SK-N-SH treated with all-trans-retinoic acid at 6 μM for 48 hours (cell line): ENCODE measurements at regions not wholly inside any gene's neighbourhood (a gene's known extent, or its start where the extent isn't known, plus 50 kb on each side); places are given as distances from the start of the nearest gene placed in this dataset.

ENCODE experiments used
- ATAC-seq: fragments of 200-7000 bp; cut with Tn5 transposase; 3 replicates; pipeline ENCODE4 v1.9.1; 2020; ENCODE audit warnings: mild to moderate bottlenecking, moderate library complexity
- ARNTL ChIP-seq: fragments of 450-650 bp; formaldehyde crosslinking; IDR thresholded peaks from 2 replicates; pipeline ENCODE4 v1.5.0; 2020; ENCODE audit warnings: low read depth, mild to moderate bottlenecking, moderate library complexity, borderline replicate concordance
- BACH2 ChIP-seq: fragments of 250-450 bp; sonication (Bioruptor Pico); IDR thresholded peaks from 2 replicates; pipeline ENCODE4 v1.9.0; 2021; ENCODE audit warnings: mild to moderate bottlenecking, borderline replicate concordance
- CSDC2 ChIP-seq: fragments of 250-450 bp; sonication (Bioruptor Pico); IDR thresholded peaks from 2 replicates; pipeline ENCODE4 v1.5.0; 2020; ENCODE audit warnings: mild to moderate bottlenecking, moderate library complexity
- GLIS3 ChIP-seq: fragments of 250-450 bp; sonication (Bioruptor Pico); IDR thresholded peaks from 2 replicates; pipeline ENCODE4 v1.5.0; 2020; ENCODE audit warnings: mild to moderate bottlenecking, moderate library complexity
- ISL1 ChIP-seq: fragments of 250-450 bp; sonication (Bioruptor Pico); IDR thresholded peaks from 2 replicates; pipeline ENCODE4 v2.1.2; 2022; ENCODE audit warnings: mild to moderate bottlenecking, moderate library complexity
- OSR1 ChIP-seq: fragments of 250-450 bp; sonication (Bioruptor Pico); IDR thresholded peaks from 2 replicates; pipeline ENCODE4 v1.8.0; 2022; ENCODE audit warnings: moderate library complexity, mild to moderate bottlenecking, inconsistent platforms
- PPARA ChIP-seq: fragments of 250-450 bp; sonication (Bioruptor Pico); IDR thresholded peaks from 2 replicates; pipeline ENCODE4 v1.5.0; 2020; ENCODE audit warnings: mild to moderate bottlenecking, borderline replicate concordance
- TCF4 ChIP-seq: fragments of 250-450 bp; sonication (Bioruptor Pico); IDR thresholded peaks from 2 replicates; pipeline ENCODE4 v1.8.0; 2021; ENCODE audit warnings: mild to moderate bottlenecking, moderate library complexity, borderline replicate concordance
- TOX ChIP-seq: fragments of 250-450 bp; sonication (Bioruptor Pico); IDR thresholded peaks from 2 replicates; pipeline ENCODE4 v1.8.0; 2021; ENCODE audit warnings: mild to moderate bottlenecking, moderate library complexity, borderline replicate concordance
- ZFP3 ChIP-seq: fragments of 250-450 bp; sonication (Bioruptor Pico); IDR thresholded peaks from 2 replicates; pipeline ENCODE4 v1.5.0; 2020; ENCODE audit warnings: mild to moderate bottlenecking, moderate library complexity
- ZFP30 ChIP-seq: fragments of 450-650 bp; formaldehyde crosslinking; IDR thresholded peaks from 2 replicates; pipeline ENCODE4 v1.5.0; 2022; ENCODE audit warnings: mild to moderate bottlenecking, moderate library complexity
- ZNF8 ChIP-seq: fragments of 450-650 bp; formaldehyde crosslinking; IDR thresholded peaks from 2 replicates; pipeline ENCODE4 v1.5.0; 2020; ENCODE audit warnings: mild to moderate bottlenecking, moderate library complexity
- TF ChIP-seq, protein P1 (sequence below): fragments of 250-450 bp; sonication (Bioruptor Pico); IDR thresholded peaks from 2 replicates; pipeline ENCODE4 v1.5.1; 2020; ENCODE audit warnings: low read depth, mild to moderate bottlenecking, moderate library complexity
- TF ChIP-seq, protein P2 (sequence below): fragments of 250-450 bp; sonication (Bioruptor Pico); IDR thresholded peaks from 2 replicates; pipeline ENCODE4 v1.8.0; 2020; ENCODE audit warnings: mild to moderate bottlenecking, moderate library complexity, borderline replicate concordance
- TF ChIP-seq, protein P3 (sequence below): fragments of 250-450 bp; sonication (Bioruptor Pico); IDR thresholded peaks from 2 replicates; pipeline ENCODE4 v1.5.0; 2020; ENCODE audit warnings: mild to moderate bottlenecking, moderate library complexity

DNA sequence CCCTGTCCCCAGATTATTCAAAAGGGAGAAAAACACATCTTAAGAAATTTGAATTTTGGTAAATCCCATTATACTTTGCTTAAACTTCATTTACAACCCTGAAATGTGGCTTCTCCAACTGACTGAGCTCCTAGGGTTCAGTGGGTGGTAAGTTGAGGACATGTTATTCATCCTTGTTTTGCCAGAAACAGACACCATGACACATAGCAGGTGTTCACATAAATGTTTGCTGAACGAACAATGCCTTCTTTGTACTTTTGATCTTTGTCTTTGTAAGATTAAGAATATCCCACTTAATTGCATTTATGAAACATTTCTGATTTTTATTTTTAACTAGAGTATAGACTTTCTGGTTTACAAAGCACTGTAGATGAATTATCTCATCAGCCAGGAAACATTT is 209.7 kb downstream of the GPAM start:
- ATAC-seq = no peak
- TF ChIP-seq OSR1 (CRISPR knock-in tag) (no peak), ARNTL (CRISPR knock-in tag) (no peak), ZFP3 (CRISPR knock-in tag) (no peak), CSDC2 (CRISPR knock-in tag) (no peak), GLIS3 (no peak), ZFP30 (CRISPR knock-in tag) (no peak)

DNA sequence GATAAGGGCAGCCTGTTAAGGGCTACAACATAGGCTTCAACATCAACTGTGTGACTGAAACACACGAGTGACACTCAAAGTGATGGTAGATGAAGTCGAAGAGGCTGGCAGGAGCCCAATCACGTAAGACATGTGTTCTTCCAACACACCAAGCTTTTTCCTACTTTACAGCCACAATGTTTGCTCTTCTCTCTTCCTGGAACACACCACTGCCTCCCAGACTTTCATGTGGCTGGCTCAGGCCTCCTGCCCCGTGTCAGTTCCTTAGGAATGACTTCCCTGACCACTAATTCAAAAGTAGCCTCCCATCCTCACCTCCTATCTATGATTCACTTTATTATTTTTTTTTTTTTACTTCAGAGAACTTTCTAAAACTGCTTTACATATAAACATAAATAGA is 209.2 kb downstream of the GPAM start:
- ATAC-seq = no peak
- TF ChIP-seq ZFP30 (CRISPR knock-in tag) (no peak), PPARA (CRISPR knock-in tag) (no peak), CSDC2 (CRISPR knock-in tag) (no peak), ZFP3 (CRISPR knock-in tag) (no peak), TOX (CRISPR knock-in tag) (no peak), GLIS3 (no peak), TCF4 (CRISPR knock-in tag) (no peak), BACH2 (CRISPR knock-in tag) (no peak), ISL1 (CRISPR knock-in tag) (no peak), OSR1 (CRISPR knock-in tag) (no peak), ZNF8 (no peak), ARNTL (CRISPR knock-in tag) (no peak)
- TF ChIP-seq, protein P1, sequence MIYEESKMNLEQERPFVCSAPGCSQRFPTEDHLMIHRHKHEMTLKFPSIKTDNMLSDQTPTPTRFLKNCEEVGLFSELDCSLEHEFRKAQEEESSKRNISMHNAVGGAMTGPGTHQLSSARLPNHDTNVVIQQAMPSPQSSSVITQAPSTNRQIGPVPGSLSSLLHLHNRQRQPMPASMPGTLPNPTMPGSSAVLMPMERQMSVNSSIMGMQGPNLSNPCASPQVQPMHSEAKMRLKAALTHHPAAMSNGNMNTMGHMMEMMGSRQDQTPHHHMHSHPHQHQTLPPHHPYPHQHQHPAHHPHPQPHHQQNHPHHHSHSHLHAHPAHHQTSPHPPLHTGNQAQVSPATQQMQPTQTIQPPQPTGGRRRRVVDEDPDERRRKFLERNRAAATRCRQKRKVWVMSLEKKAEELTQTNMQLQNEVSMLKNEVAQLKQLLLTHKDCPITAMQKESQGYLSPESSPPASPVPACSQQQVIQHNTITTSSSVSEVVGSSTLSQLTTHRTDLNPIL (CRISPR knock-in tag) = no peak
- TF ChIP-seq, all 23 proteins: peak for 0

DNA sequence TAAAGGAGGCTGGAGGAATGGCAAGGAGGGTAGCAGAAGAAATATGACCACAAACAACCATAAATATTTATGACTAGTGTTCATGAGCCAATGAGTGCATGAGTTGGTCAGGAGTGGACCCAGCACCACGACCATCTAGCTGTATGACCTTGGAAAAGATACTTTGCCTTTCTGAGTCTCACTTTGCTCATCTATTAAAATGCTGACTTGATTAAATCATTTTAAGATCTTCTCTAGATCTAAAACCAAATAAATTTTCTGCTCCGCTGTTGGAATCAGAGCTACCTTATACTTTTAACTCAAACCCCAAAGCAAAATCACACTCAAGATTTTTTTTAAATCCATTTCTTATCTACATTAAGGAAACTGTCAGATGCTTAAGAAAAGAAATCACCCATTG is 207.0 kb downstream of the GPAM start:
- TF ChIP-seq ZFP30 (CRISPR knock-in tag) = no peak
- TF ChIP-seq, protein P2, sequence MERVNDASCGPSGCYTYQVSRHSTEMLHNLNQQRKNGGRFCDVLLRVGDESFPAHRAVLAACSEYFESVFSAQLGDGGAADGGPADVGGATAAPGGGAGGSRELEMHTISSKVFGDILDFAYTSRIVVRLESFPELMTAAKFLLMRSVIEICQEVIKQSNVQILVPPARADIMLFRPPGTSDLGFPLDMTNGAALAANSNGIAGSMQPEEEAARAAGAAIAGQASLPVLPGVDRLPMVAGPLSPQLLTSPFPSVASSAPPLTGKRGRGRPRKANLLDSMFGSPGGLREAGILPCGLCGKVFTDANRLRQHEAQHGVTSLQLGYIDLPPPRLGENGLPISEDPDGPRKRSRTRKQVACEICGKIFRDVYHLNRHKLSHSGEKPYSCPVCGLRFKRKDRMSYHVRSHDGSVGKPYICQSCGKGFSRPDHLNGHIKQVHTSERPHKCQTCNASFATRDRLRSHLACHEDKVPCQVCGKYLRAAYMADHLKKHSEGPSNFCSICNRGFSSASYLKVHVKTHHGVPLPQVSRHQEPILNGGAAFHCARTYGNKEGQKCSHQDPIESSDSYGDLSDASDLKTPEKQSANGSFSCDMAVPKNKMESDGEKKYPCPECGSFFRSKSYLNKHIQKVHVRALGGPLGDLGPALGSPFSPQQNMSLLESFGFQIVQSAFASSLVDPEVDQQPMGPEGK (CRISPR knock-in tag) = no peak
- TF ChIP-seq, protein P1 (CRISPR knock-in tag) = no peak
- TF ChIP-seq, all 23 proteins: peak for 0
- no peak for ATAC-seq

DNA sequence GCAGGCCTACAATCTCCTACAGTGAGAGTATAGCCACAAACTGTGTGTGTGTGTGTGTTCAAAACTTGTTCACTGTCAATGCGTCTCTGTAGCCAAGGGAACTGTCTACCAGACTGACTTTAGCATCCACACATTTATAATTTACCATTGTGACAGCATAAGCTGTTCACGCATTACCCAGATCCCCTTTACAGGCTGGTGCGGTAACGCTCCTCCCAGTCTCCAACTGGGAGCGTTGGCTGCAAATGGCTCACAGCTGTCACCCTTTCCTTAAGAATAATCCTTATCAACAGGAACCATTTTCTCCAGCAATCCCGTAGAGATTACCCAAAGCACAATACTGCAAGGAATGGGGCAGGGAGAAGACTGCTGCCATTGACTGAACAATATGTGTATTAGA is 199.5 kb downstream of the GPAM start:
- no peak for TF ChIP-seq ZNF8
- TF ChIP-seq GLIS3 = no peak
- TF ChIP-seq, protein P3, sequence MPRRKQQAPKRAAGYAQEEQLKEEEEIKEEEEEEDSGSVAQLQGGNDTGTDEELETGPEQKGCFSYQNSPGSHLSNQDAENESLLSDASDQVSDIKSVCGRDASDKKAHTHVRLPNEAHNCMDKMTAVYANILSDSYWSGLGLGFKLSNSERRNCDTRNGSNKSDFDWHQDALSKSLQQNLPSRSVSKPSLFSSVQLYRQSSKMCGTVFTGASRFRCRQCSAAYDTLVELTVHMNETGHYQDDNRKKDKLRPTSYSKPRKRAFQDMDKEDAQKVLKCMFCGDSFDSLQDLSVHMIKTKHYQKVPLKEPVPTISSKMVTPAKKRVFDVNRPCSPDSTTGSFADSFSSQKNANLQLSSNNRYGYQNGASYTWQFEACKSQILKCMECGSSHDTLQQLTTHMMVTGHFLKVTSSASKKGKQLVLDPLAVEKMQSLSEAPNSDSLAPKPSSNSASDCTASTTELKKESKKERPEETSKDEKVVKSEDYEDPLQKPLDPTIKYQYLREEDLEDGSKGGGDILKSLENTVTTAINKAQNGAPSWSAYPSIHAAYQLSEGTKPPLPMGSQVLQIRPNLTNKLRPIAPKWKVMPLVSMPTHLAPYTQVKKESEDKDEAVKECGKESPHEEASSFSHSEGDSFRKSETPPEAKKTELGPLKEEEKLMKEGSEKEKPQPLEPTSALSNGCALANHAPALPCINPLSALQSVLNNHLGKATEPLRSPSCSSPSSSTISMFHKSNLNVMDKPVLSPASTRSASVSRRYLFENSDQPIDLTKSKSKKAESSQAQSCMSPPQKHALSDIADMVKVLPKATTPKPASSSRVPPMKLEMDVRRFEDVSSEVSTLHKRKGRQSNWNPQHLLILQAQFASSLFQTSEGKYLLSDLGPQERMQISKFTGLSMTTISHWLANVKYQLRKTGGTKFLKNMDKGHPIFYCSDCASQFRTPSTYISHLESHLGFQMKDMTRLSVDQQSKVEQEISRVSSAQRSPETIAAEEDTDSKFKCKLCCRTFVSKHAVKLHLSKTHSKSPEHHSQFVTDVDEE = no peak
- TF ChIP-seq TOX (CRISPR knock-in tag) = no peak
- TF ChIP-seq TCF4 (CRISPR knock-in tag) = no peak
- no peak for TF ChIP-seq BACH2 (CRISPR knock-in tag)
- TF ChIP-seq CSDC2 (CRISPR knock-in tag) = no peak
- ATAC-seq = no peak

DNA sequence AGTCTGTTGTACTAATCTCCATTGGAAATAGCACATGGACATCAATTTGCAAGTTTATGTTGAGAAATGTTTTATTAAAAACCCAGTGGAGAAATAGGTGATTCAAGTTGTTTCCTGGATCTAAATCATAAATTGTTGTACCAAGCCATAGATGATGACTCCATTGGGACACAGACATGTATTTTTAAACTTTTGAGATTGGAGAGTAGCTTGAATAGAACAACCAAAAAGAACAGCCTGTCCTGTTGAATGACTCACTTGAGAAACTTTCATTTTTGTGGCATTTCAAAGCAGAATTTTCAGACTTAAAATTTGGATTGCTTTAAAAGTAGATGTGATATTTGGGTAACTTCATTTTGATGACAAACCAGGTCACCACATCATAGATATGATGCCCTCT is 197.5 kb downstream of the GPAM start:
- TF ChIP-seq PPARA (CRISPR knock-in tag) (no peak), TOX (CRISPR knock-in tag) (no peak), CSDC2 (CRISPR knock-in tag) (no peak)
- TF ChIP-seq, protein P2 (CRISPR knock-in tag) = no peak
- TF ChIP-seq, all 23 proteins: peak for 0
- ATAC-seq = no peak
